Breast epithelium (tissue), 3 donors: ENCODE measurements at regions not wholly inside any gene's neighbourhood (a gene's known extent, or its start where the extent isn't known, plus 50 kb on each side); places are given as distances from the start of the nearest gene placed in this dataset.

Experiments
- CTCF ChIP-seq, 3 donors: fragments of 450-650 bp; IDR thresholded peaks; one replicate each; pipeline ENCODE4 v1.5.1; 2016 to 2017; ENCODE audit warnings: antibody characterized with exemption in 3 of 3, mild to moderate bottlenecking in 3 of 3, moderate library complexity in 3 of 3
- POLR2A ChIP-seq: fragments of 450-650 bp; IDR thresholded peaks from one replicate; pipeline ENCODE4 v1.6.1; 2016; ENCODE audit warnings: antibody characterized with exemption, mild to moderate bottlenecking, moderate library complexity
- POLR2AphosphoS5 ChIP-seq, 3 donors: sonication (generic); formaldehyde crosslinking; IDR thresholded peaks; one replicate each; pipeline ENCODE4 v1.6.1; 2017; ENCODE audit warnings: antibody characterized with exemption in 3 of 3

- TF ChIP-seq POLR2A (no peak), POLR2AphosphoS5 (IDR thresholded peaks at IDR 0.05) (no peak), CTCF (IDR thresholded peaks at IDR 0.05) (no peak)
Observed at GRCh38 chr14:26377150-26377549, 220.7 kb downstream of the NOVA1 start.
